ENCODE measurements at regions not wholly inside any gene's neighbourhood (a gene's known extent, or its start where the extent isn't known, plus 50 kb on each side); places are given as distances from the start of the nearest gene placed in this dataset.
A peak's percentile ranks its signal among the peaks of the same experiment; 100 is the strongest.
"Not testable (repeated sequence)": the region's sequence is repeated elsewhere in the genome, so short reads cannot be mapped to it uniquely, and the experiment has no call there.

GRCh38 chr6:27825025-27825793, 87.0 kb downstream of the OR2B2 start:
- Histone ChIP-seq H3K27me3 (ENCODE audit: insufficient read depth, low read length) (no peaks in the 10 kb centered on the region), H3K27ac (ENCODE audit: low read length) (peak overlapping the region; percentile 86), H3K4me3 (ENCODE audit: low read length) (peak overlapping the region; percentile 85), H3K9ac (ENCODE audit: low read depth, low read length) (peak overlapping the region; percentile 96), H3K9me3 (ENCODE audit: insufficient read depth, low read depth, low read length) (0 out of 2 replicates have a peak, but pooled peaks cover 5% of the 10 kb centered on the region), H3K4me1 (ENCODE audit: insufficient read depth, low read length) (peaks cover 7% of the 10 kb centered on the region; the same call in 1 of the 2 replicates), H3K36me3 (ENCODE audit: insufficient read depth, low read depth, low read length) (peaks cover 4% of the 10 kb centered on the region; the same call in 1 of the 2 replicates)

DNA sequence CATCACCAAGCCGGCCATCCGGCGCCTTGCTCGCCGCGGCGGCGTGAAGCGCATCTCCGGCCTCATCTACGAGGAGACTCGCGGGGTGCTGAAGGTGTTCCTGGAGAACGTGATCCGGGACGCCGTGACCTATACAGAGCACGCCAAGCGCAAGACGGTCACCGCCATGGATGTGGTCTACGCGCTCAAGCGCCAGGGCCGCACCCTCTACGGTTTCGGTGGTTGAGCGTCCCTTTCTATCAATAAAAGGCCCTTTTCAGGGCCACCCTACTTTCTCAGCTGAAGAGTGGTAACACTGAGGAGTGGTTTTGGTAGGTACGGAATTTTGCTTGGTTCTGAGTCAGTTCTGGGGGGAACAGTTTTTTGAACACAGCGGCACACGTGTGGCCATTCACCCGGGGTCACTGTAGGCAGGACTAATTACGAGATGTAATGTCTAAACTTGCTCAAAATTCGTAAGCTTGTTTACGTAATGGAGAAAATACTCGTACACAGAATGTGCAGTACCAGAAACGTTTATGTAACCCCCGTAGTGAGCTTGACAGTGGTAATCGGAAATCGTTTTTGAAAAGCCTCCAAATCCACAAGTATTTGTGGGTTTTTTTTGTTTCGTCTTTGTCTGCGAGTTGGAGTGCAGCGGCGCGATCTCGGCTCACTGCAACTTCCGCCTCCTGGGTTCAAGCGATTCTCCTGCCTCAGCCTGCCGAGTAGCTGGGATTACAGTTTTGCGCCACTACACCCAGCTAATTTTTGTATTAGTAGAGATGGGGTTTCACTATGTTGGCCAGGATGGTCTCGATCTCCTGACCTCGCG, 87.8 kb downstream of the OR2B2 start:
- Histone ChIP-seq H3K9ac (ENCODE audit: low read depth, low read length) (peak overlapping the region; percentile 96), H3K4me3 (ENCODE audit: low read length) (peak overlapping the region; percentile 85), H3K27ac (ENCODE audit: low read length) (peak overlapping the region; percentile 86)
- not testable (repeated sequence) for H3K36me3 ChIP-seq (ENCODE audit: insufficient read depth, low read depth, low read length); H3K27me3 ChIP-seq (ENCODE audit: insufficient read depth, low read length); H3K4me1 ChIP-seq (ENCODE audit: insufficient read depth, low read length); H3K9me3 ChIP-seq (ENCODE audit: insufficient read depth, low read depth, low read length)

- not testable (repeated sequence) for H3K4me1 ChIP-seq (ENCODE audit: insufficient read depth, low read length); H3K36me3 ChIP-seq (ENCODE audit: insufficient read depth, low read depth, low read length); H3K27me3 ChIP-seq (ENCODE audit: insufficient read depth, low read length); H3K9me3 ChIP-seq (ENCODE audit: insufficient read depth, low read depth, low read length)
- Histone ChIP-seq H3K4me3 (ENCODE audit: low read length) (peak overlapping the region; percentile 71), H3K27ac (ENCODE audit: low read length) (peak overlapping the region; percentile 97), H3K9ac (ENCODE audit: low read depth, low read length) (peak overlapping the region; percentile 92)
Measured at GRCh38 chr6:27823714-27824210, 88.4 kb downstream of the OR2B2 start.

GRCh38 chr6:27816906-27817305, 95.3 kb downstream of the OR2B2 start:
- Histone ChIP-seq H3K4me3 (ENCODE audit: low read length) (no peak overlapping the region), H3K27ac (ENCODE audit: low read length) (peak overlapping the region; percentile 100), H3K36me3 (ENCODE audit: insufficient read depth, low read depth, low read length) (no peaks in the 10 kb centered on the region), H3K9me3 (ENCODE audit: insufficient read depth, low read depth, low read length) (no peaks in the 10 kb centered on the region), H3K27me3 (ENCODE audit: insufficient read depth, low read length) (no peaks in the 10 kb centered on the region), H3K4me1 (ENCODE audit: insufficient read depth, low read length) (peaks cover 7% of the 10 kb centered on the region; the same call in 1 of the 2 replicates), H3K9ac (ENCODE audit: low read depth, low read length) (peak overlapping the region; percentile 98; the same call in 1 of the 2 replicates)

- Histone ChIP-seq H3K9ac (ENCODE audit: low read depth, low read length) (peak overlapping the region; percentile 98), H3K4me3 (ENCODE audit: low read length) (peak overlapping the region; percentile 83), H3K36me3 (ENCODE audit: insufficient read depth, low read depth, low read length) (no peaks in the 10 kb centered on the region), H3K4me1 (ENCODE audit: insufficient read depth, low read length) (peaks cover 12% of the 10 kb centered on the region; the same call in 1 of the 2 replicates), H3K9me3 (ENCODE audit: insufficient read depth, low read depth, low read length) (no peaks in the 10 kb centered on the region), H3K27ac (ENCODE audit: low read length) (peak overlapping the region; percentile 100), H3K27me3 (ENCODE audit: insufficient read depth, low read length) (no peaks in the 10 kb centered on the region)
Measured at GRCh38 chr6:27814665-27815424, 97.4 kb downstream of the OR2B2 start.

- peak overlapping the region; percentile 83 for H3K4me3 ChIP-seq (ENCODE audit: low read length)
Measured at GRCh38 chr6:27814415-27814664, 97.9 kb downstream of the OR2B2 start.

DNA sequence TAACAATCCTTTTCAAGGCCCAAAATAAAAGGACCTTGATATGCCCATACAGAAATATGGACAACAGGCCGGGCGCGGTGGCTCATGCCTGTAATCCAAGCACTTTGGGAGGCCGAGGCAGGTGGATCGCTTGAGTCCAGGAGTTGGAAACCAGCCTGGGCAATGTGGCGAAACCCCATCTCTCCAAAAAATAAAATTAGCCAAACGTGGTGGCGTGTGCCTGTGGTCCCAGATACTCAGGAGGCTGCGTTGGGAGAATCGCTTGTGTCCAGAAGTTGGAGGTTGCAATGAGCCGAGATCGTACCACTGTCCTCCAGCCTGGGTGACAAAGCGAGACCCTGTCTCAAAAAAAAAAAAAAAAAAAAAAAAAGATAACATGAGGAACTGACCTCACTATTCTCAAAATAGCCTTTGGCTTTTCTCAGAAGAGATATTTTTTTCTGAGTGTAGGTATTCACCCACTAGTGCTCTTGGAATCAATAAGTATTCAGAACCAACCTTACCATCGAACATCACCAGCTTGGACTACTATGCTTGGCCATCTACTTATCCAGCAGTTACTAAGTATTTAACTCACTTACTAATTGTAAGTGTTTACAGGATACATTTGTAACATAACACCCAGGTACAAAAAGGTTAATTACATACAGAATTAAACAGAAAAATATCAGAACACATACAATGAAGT, 99.2 kb downstream of the OR2B2 start:
- Histone ChIP-seq H3K36me3 (ENCODE audit: insufficient read depth, low read depth, low read length) (no peaks in the 10 kb centered on the region), H3K4me1 (ENCODE audit: insufficient read depth, low read length) (peaks cover 12% of the 10 kb centered on the region; the same call in 1 of the 2 replicates), H3K9ac (ENCODE audit: low read depth, low read length) (peak overlapping the region; percentile 93; the same call in 1 of the 2 replicates), H3K4me3 (ENCODE audit: low read length) (peak overlapping the region; percentile 83), H3K9me3 (ENCODE audit: insufficient read depth, low read depth, low read length) (no peaks in the 10 kb centered on the region), H3K27ac (ENCODE audit: low read length) (peak overlapping the region; percentile 3), H3K27me3 (ENCODE audit: insufficient read depth, low read length) (no peaks in the 10 kb centered on the region)

More at GRCh38 chr6:27814415-27814664, 97.9 kb downstream of the OR2B2 start:
- H3K27ac ChIP-seq (ENCODE audit: low read length), result peak overlapping the region; percentile 3
- H3K9ac ChIP-seq (ENCODE audit: low read depth, low read length), result peak overlapping the region; percentile 93
- H3K27me3 ChIP-seq (ENCODE audit: insufficient read depth, low read length); H3K36me3 ChIP-seq (ENCODE audit: insufficient read depth, low read depth, low read length); H3K9me3 ChIP-seq (ENCODE audit: insufficient read depth, low read depth, low read length): not testable (repeated sequence)
- H3K4me1 ChIP-seq (ENCODE audit: insufficient read depth, low read length), result peaks cover 12% of the 10 kb centered on the region; the same call in 1 of the 2 replicates

DNA sequence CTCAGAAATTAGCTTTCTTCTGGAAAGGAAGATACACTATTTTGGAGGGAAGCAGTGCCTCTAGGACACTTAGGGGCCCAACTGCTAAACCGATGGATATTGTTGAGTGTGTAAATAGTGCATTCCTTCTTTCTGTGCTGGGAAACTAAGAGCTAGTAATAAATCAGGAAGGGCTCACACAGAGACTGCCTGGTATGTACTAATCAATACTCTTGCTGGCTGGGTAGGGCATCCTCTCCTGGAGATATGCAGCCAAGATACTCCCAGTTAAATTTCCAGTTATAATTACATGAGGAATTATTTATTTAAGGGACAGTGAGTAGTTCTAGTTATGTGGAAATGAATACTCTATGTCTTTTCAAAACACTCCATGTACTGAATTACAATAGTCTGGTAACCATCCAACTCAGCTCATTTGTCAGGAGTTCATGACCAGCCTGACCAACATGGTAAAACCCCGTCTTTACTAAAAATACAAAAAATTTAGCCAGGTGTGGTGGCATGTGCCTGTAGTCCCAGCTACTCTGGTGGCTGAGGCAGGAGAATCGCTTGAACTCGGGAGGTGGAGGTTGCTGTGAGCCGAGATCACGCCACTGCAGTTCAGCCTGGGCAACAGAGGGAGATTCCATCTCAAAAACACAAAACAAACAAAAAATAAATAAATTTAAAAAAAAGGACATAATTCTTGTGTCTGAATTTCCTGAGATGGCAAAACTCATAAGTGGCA, 100.0 kb downstream of the OR2B2 start:
- Histone ChIP-seq H3K36me3 (ENCODE audit: insufficient read depth, low read depth, low read length) (no peaks in the 10 kb centered on the region), H3K9me3 (ENCODE audit: insufficient read depth, low read depth, low read length) (no peaks in the 10 kb centered on the region), H3K27ac (ENCODE audit: low read length) (peak overlapping the region; percentile 77), H3K9ac (ENCODE audit: low read depth, low read length) (peak overlapping the region; percentile 93), H3K4me1 (ENCODE audit: insufficient read depth, low read length) (peaks cover 12% of the 10 kb centered on the region; the same call in 1 of the 2 replicates), H3K4me3 (ENCODE audit: low read length) (peak overlapping the region; percentile 89; the same call in 1 of the 2 replicates), H3K27me3 (ENCODE audit: insufficient read depth, low read length) (no peaks in the 10 kb centered on the region)

DNA sequence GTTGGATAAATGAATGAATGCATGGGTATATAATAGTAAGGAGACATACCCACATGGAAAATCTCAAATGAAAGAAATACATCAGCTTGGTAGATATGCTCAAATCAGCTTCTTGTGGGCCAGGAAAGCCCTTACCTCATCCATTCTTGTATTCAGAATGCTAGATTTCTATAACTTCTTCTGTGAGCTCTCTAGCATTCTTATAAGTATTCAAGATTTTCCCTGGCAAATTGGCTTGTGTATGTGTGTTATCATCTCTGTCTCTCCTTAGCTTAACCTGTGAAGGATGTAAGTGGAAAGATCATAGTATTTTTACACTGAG, 100.8 kb downstream of the OR2B2 start:
- Histone ChIP-seq H3K27ac (ENCODE audit: low read length) (peak overlapping the region; percentile 87), H3K36me3 (ENCODE audit: insufficient read depth, low read depth, low read length) (no peaks in the 10 kb centered on the region), H3K9ac (ENCODE audit: low read depth, low read length) (peak overlapping the region; percentile 95), H3K27me3 (ENCODE audit: insufficient read depth, low read length) (no peaks in the 10 kb centered on the region), H3K4me3 (ENCODE audit: low read length) (peak overlapping the region; percentile 89), H3K9me3 (ENCODE audit: insufficient read depth, low read depth, low read length) (no peaks in the 10 kb centered on the region), H3K4me1 (ENCODE audit: insufficient read depth, low read length) (peaks cover 13% of the 10 kb centered on the region; the same call in 1 of the 2 replicates)

DNA sequence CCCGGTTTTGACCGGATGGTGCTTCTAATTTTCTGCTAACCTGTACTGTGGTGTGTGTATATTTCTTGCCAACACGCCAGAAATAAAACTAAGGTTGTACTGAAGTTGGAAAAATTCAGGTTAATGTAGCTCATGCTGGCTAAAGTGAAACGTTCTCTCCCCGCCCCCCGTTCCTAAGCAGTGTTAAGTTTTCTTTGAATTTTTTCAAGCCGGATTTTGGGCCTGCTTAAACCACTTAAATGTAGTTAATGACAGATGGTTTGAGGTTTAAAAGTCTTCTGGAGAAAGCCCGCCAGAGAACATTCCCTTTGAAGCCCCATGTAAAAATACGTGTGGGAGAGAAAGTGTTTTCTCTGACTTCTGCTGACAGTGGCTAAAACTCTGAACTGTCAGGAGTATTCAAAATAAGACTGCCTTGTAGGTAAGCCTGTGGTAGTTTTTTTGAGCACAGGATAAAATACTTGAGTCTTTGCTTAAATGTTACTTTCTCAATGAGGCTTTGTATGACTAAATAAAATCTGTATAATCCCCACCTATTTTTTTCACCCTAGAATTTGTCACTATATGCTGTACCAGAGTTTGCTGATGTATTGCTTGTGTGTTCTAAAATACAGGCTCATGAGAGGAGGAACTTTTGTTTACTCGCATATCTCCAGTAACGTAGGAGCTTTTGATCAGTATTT, 101.3 kb downstream of the OR2B2 start:
- H3K4me1 ChIP-seq (ENCODE audit: insufficient read depth, low read length), result peaks cover 18% of the 10 kb centered on the region; the same call in 1 of the 2 replicates
- H3K4me3 ChIP-seq (ENCODE audit: low read length), result peak overlapping the region; percentile 89
- H3K27ac ChIP-seq (ENCODE audit: low read length), result peak overlapping the region; percentile 87
- peak overlapping the region; percentile 95 for H3K9ac ChIP-seq (ENCODE audit: low read depth, low read length)
- no peaks in the 10 kb centered on the region for H3K27me3 ChIP-seq (ENCODE audit: insufficient read depth, low read length)
- H3K36me3 ChIP-seq (ENCODE audit: insufficient read depth, low read depth, low read length), result no peaks in the 10 kb centered on the region
- H3K9me3 ChIP-seq (ENCODE audit: insufficient read depth, low read depth, low read length), result no peaks in the 10 kb centered on the region
